Uterus (tissue), 3 donors: ENCODE measurements at regions not wholly inside any gene's neighbourhood (a gene's known extent, or its start where the extent isn't known, plus 50 kb on each side); places are given as distances from the start of the nearest gene placed in this dataset.

Source experiments
- DNase-seq, 2 donors: peaks; one replicate each; pipeline ENCODE4 v3.0.0-alpha.2; 2019 to 2020
- H3K27ac ChIP-seq, 2 donors: fragments of 200-600 bp; sonication (generic); 1 replicate in 1 of 2; 2 replicates in 1 of 2; pipeline ENCODE4 v1.5.1; 2016 to 2018
- H3K27me3 ChIP-seq, 2 donors: fragments of 200-600 bp; sonication (generic); one replicate each; pipeline ENCODE4 v1.5.1; 2018 to 2019; ENCODE audit warnings: control low read depth in 1 of 2
- H3K36me3 ChIP-seq, 2 donors: fragments of 200-600 bp; sonication (generic); one replicate each; pipeline ENCODE4 v1.5.1; 2019; ENCODE audit warnings: control low read depth in 1 of 2
- H3K4me1 ChIP-seq, 2 donors: fragments of 200-600 bp; sonication (generic); one replicate each; pipeline ENCODE4 v1.5.1; 2018 to 2019; ENCODE audit warnings: control low read depth in 1 of 2
- H3K4me3 ChIP-seq, 2 donors: fragments of 200-600 bp; sonication (generic); 1 replicate in 1 of 2; 2 replicates in 1 of 2; pipeline ENCODE4 v1.5.1; 2018 to 2019; ENCODE audit warnings: mild to moderate bottlenecking in 1 of 2
- H3K9me3 ChIP-seq, 2 donors: fragments of 200-600 bp; sonication (generic); one replicate each; pipeline ENCODE4 v1.5.1; 2019; ENCODE audit warnings: control low read depth in 1 of 2
- POLR2A ChIP-seq, 2 donors: fragments of 450-650 bp; IDR thresholded peaks; one replicate each; pipeline ENCODE4 v1.6.1; 2016; ENCODE audit warnings: antibody characterized with exemption in 2 of 2, mild to moderate bottlenecking in 1 of 2, moderate library complexity in 1 of 2
- intact Hi-C: fragments of 100-400 bp; cut with DNase I; formaldehyde crosslinking; loops from one replicate; pipeline ENCODE4 v1.15.1; 2023; ENCODE audit warnings: low total_unique reads
- TF ChIP-seq, protein P1 (sequence below), 4 experiments: fragments of 200-600 bp in 2 of 4; fragments of 450-650 bp in 2 of 4; sonication (generic) in 2 of 4; IDR thresholded peaks; one replicate each; pipeline ENCODE4 v1.5.1; 2016 to 2019; ENCODE audit warnings: antibody characterized with exemption in 4 of 4, mild to moderate bottlenecking in 2 of 4, moderate library complexity in 1 of 4
- donor health status: DM: yes; HTN: yes; CAD: no.

GRCh38 chr3:178310949-178311348, 225.3 kb upstream of the KCNMB2 start:
- no peaks in the 10 kb centered on the region for H3K36me3 ChIP-seq

DNA sequence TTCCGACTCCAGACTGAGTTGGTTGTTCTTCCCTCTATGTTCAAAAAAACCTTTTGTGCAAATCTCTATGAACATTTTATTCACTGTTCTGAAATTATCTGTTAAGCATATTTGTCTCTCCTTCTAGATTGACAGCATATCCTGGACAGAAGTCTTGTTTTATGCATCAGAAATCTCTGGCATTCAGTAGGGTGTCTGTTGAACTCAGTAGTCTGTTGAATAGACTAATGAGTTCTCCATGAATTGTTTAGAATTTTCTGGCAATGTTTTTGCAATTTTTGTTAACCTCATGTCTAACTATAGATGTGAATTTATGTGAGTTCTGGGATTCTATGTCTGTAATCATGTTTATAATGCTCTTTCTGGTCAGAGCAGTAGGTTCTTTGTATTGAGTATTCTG, 222.5 kb upstream of the KCNMB2 start:
- Histone ChIP-seq H3K9me3 (no peaks in the 10 kb centered on the region), H3K36me3 (no peaks in the 10 kb centered on the region), H3K27ac (no peak overlapping the region), H3K4me3 (no peak overlapping the region), H3K4me1 (no peaks in the 10 kb centered on the region), H3K27me3 (no peaks in the 10 kb centered on the region)
- TF ChIP-seq, protein P1, sequence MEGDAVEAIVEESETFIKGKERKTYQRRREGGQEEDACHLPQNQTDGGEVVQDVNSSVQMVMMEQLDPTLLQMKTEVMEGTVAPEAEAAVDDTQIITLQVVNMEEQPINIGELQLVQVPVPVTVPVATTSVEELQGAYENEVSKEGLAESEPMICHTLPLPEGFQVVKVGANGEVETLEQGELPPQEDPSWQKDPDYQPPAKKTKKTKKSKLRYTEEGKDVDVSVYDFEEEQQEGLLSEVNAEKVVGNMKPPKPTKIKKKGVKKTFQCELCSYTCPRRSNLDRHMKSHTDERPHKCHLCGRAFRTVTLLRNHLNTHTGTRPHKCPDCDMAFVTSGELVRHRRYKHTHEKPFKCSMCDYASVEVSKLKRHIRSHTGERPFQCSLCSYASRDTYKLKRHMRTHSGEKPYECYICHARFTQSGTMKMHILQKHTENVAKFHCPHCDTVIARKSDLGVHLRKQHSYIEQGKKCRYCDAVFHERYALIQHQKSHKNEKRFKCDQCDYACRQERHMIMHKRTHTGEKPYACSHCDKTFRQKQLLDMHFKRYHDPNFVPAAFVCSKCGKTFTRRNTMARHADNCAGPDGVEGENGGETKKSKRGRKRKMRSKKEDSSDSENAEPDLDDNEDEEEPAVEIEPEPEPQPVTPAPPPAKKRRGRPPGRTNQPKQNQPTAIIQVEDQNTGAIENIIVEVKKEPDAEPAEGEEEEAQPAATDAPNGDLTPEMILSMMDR (IDR thresholded peaks at IDR 0.05) = no peak
- TF ChIP-seq POLR2A (IDR thresholded peaks at IDR 0.05) = no peak
- intact Hi-C loops = no loop called here
- no peak for DNase-seq

More at GRCh38 chr3:178310949-178311348, 225.3 kb upstream of the KCNMB2 start:
- H3K9me3 ChIP-seq = no peaks in the 10 kb centered on the region
- no peak for DNase-seq
- no peaks in the 10 kb centered on the region for H3K4me1 ChIP-seq
- no peak overlapping the region for H3K4me3 ChIP-seq
- no peaks in the 10 kb centered on the region for H3K27me3 ChIP-seq
- TF ChIP-seq, protein P1 (IDR thresholded peaks at IDR 0.05) = no peak
- no peak for TF ChIP-seq POLR2A (IDR thresholded peaks at IDR 0.05)
- intact Hi-C loops = no loop called here
- no peak overlapping the region for H3K27ac ChIP-seq

GRCh38 chr3:178318340-178318739, 217.9 kb upstream of the KCNMB2 start:
- no peak overlapping the region for H3K4me3 ChIP-seq
- H3K4me1 ChIP-seq = no peaks in the 10 kb centered on the region
- no peaks in the 10 kb centered on the region for H3K9me3 ChIP-seq
- H3K36me3 ChIP-seq = no peaks in the 10 kb centered on the region
- no peak for DNase-seq
- intact Hi-C loops = no loop called here
- no peaks in the 10 kb centered on the region for H3K27me3 ChIP-seq
- H3K27ac ChIP-seq = no peak overlapping the region
- TF ChIP-seq POLR2A (IDR thresholded peaks at IDR 0.05) = no peak
- TF ChIP-seq, protein P1 (IDR thresholded peaks at IDR 0.05) = no peak

GRCh38 chr3:178318941-178319816, 217.1 kb upstream of the KCNMB2 start:
- intact Hi-C loops = no loop called here
- DNase-seq = no peak
- H3K27ac ChIP-seq = no peak overlapping the region

More at GRCh38 chr3:178318941-178319816, 217.1 kb upstream of the KCNMB2 start:
- no peak overlapping the region for H3K4me3 ChIP-seq
- H3K27me3 ChIP-seq = no peaks in the 10 kb centered on the region
- H3K9me3 ChIP-seq = no peaks in the 10 kb centered on the region
- H3K36me3 ChIP-seq = no peaks in the 10 kb centered on the region
- no peaks in the 10 kb centered on the region for H3K4me1 ChIP-seq
- TF ChIP-seq POLR2A (IDR thresholded peaks at IDR 0.05) = no peak
- TF ChIP-seq, protein P1 (IDR thresholded peaks at IDR 0.05) = no peak
